SK-N-SH (cell line): ENCODE measurements at regions not wholly inside any gene's neighbourhood (a gene's known extent, or its start where the extent isn't known, plus 50 kb on each side); places are given as distances from the start of the nearest gene placed in this dataset.

Experiments
- CTCF ChIA-PET: fragments of 300-600, 350-600 bp; formaldehyde crosslinking; extraction: SDS; loops from one replicate; lab custom pipeline; 2021; lab: Yijun Ruan, JAX
- POLR2A ChIA-PET: fragments of 350-600 bp; sonication (Branson Sonifier 250); formaldehyde crosslinking; extraction: SDS; loops from one replicate; lab custom pipeline; 2020; ENCODE audit warnings: antibody characterized with exemption, inconsistent platforms; lab: Yijun Ruan, JAX
- DNase-seq: peaks from one replicate; pipeline ENCODE4 v3.0.0; 2012
- H2AFZ ChIP-seq: fragments of 200-600 bp; sonication (generic); 2 replicates; pipeline ENCODE4 v1.8.1; 2016; ENCODE audit warnings: antibody characterized with exemption, mild to moderate bottlenecking, low read depth
- H3F3A ChIP-seq: fragments of 200-600 bp; sonication (generic); replicated peaks from 2 replicates; pipeline ENCODE3; 2016; ENCODE audit warnings: antibody characterized with exemption, mild to moderate bottlenecking; ENCODE audit not compliant: insufficient read depth
- H3K27ac ChIP-seq, 2 experiments: fragments of 200-500 bp in 1 of 2; fragments of 200-600 bp in 1 of 2; sonication (Bioruptor generic) in 1 of 2; sonication (generic), shearing (Covaris generic) in 1 of 2; 2 replicates each; pipeline versions ENCODE4 v1.5.1 to v1.6.1; 2014 to 2016; ENCODE audit warnings: low read depth in 2 of 2, inconsistent platforms in 1 of 2, low read length in 1 of 2, mild to moderate bottlenecking in 1 of 2, mixed read lengths in 1 of 2
- H3K27me3 ChIP-seq: fragments of 200-600 bp; sonication (generic), shearing (Covaris generic); 2 replicates; pipeline ENCODE4 v1.6.1; 2016; ENCODE audit warnings: mixed run types; ENCODE audit not compliant: insufficient read depth
- H3K36me3 ChIP-seq, 2 experiments: fragments of 200-500 bp in 1 of 2; fragments of 200-600 bp in 1 of 2; sonication (Bioruptor generic) in 1 of 2; sonication (generic) in 1 of 2; replicated peaks in 1 of 2; 2 replicates each; pipeline versions ENCODE3 to v1.5.1; 2014 to 2016; ENCODE audit warnings: low read length in 1 of 2, mild to moderate bottlenecking in 1 of 2; ENCODE audit not compliant: insufficient read depth in 2 of 2, control insufficient read depth in 1 of 2
- H3K4me1 ChIP-seq, 2 experiments: fragments of 200-500 bp in 1 of 2; fragments of 200-600 bp in 1 of 2; sonication (Bioruptor generic) in 1 of 2; sonication (generic), shearing (Covaris generic) in 1 of 2; 2 replicates each; pipeline versions ENCODE4 v1.5.1 to v1.6.1; 2014 to 2016; ENCODE audit warnings: low read depth in 1 of 2, low read length in 1 of 2, mixed run types in 1 of 2; ENCODE audit not compliant: insufficient read depth in 2 of 2, control insufficient read depth in 1 of 2
- H3K4me2 ChIP-seq: fragments of 200-600 bp; sonication (generic), shearing (Covaris generic); 2 replicates; pipeline ENCODE4 v1.6.1; 2017; ENCODE audit warnings: mixed run types
- H3K4me3 ChIP-seq, 2 experiments: fragments of 200-500 bp in 1 of 2; fragments of 200-600 bp in 1 of 2; sonication (Bioruptor generic) in 1 of 2; sonication (generic), shearing (Covaris generic) in 1 of 2; 2 replicates each; pipeline versions ENCODE4 v1.5.1 to v1.8.1; 2014 to 2016; ENCODE audit warnings: low read depth in 2 of 2, inconsistent platforms in 1 of 2, low read length in 1 of 2, mild to moderate bottlenecking in 1 of 2, mixed read lengths in 1 of 2, moderate library complexity in 1 of 2
- H3K79me2 ChIP-seq: fragments of 200-600 bp; sonication (generic); 2 replicates; pipeline ENCODE4 v1.8.1; 2017; ENCODE audit warnings: mild to moderate bottlenecking; ENCODE audit not compliant: insufficient read depth
- H3K9ac ChIP-seq: fragments of 200-600 bp; sonication (generic); 2 replicates; pipeline ENCODE4 v1.6.1; 2017; ENCODE audit warnings: mixed run types
- H3K9me2 ChIP-seq: fragments of 200-600 bp; sonication (generic); 2 replicates; pipeline ENCODE4 v1.6.1; 2017; ENCODE audit warnings: mixed run types
- H3K9me3 ChIP-seq: fragments of 200-600 bp; sonication (generic); 2 replicates; pipeline ENCODE4 v1.6.1; 2017; ENCODE audit warnings: mixed run types, mild to moderate bottlenecking, moderate library complexity
- H4K20me1 ChIP-seq: fragments of 200-600 bp; sonication (generic); 2 replicates; pipeline ENCODE4 v1.6.1; 2017; ENCODE audit warnings: mild to moderate bottlenecking, mixed run types; ENCODE audit not compliant: insufficient read depth
- ELF1 ChIP-seq: IDR thresholded peaks from 2 replicates; pipeline ENCODE4 v1.4.0; 2012
- EP300 ChIP-seq, 2 experiments: IDR thresholded peaks; 2 replicates each; pipeline versions ENCODE4 v1.4.0 to v1.6.1; 2012; ENCODE audit warnings: borderline replicate concordance in 1 of 2, low read depth in 1 of 2, low read length in 1 of 2
- FOSL2 ChIP-seq: IDR thresholded peaks from 2 replicates; pipeline ENCODE4 v1.4.0; 2012; ENCODE audit warnings: low read depth, mild to moderate bottlenecking, moderate library complexity, borderline replicate concordance
- GATA2 ChIP-seq: sonication (generic); formaldehyde crosslinking; IDR thresholded peaks from 2 replicates; pipeline ENCODE4 v1.5.0; 2020; ENCODE audit warnings: mild to moderate bottlenecking, missing genetic modification reagents
- MEF2A ChIP-seq: IDR thresholded peaks from 2 replicates; pipeline ENCODE4 v1.4.0; 2012; ENCODE audit warnings: low read depth, borderline replicate concordance
- NRF1 ChIP-seq: IDR thresholded peaks from 2 replicates; pipeline ENCODE4 v1.6.1; 2012; ENCODE audit warnings: low read depth, mild to moderate bottlenecking, low read length
- PBX3 ChIP-seq: IDR thresholded peaks from 2 replicates; pipeline ENCODE4; 2012
- POLR2AphosphoS5 ChIP-seq: IDR thresholded peaks from 2 replicates; pipeline ENCODE4 v1.6.1; 2012; ENCODE audit warnings: low read depth, low read length
- RCOR1 ChIP-seq: fragments of 150-350 bp; IDR thresholded peaks from 2 replicates; pipeline ENCODE4 v1.6.1; 2017; ENCODE audit warnings: antibody characterized with exemption, low read length
- REST ChIP-seq: IDR thresholded peaks from 2 replicates; pipeline ENCODE4 v1.6.1; 2012; ENCODE audit warnings: mild to moderate bottlenecking, low read depth, low read length, moderate library complexity
- RFX5 ChIP-seq: IDR thresholded peaks from 2 replicates; pipeline ENCODE4 v1.6.1; 2012; ENCODE audit warnings: mild to moderate bottlenecking, improper control_type of control experiment, low read length
- SMC3 ChIP-seq: IDR thresholded peaks from 2 replicates; pipeline ENCODE4 v1.6.1; 2012; ENCODE audit warnings: low read depth, low read length, improper control_type of control experiment
- USF1 ChIP-seq: IDR thresholded peaks from 2 replicates; pipeline ENCODE4 v1.4.0; 2012; ENCODE audit warnings: low read depth, borderline replicate concordance
- YY1 ChIP-seq: IDR thresholded peaks from 2 replicates; pipeline ENCODE4 v1.4.0; 2012; ENCODE audit warnings: low read depth, mild to moderate bottlenecking
- WGBS: methylation state at CpG from one replicate; pipeline ENCODE4 v1.1.6; 2017; ENCODE audit warnings: low lambda C conversion rate; 5-methylcytosine and 5-hydroxymethylcytosine counted together
- TF ChIP-seq, protein P1 (sequence below): fragments of 200-600 bp; sonication (generic); IDR thresholded peaks from 2 replicates; pipeline ENCODE4 v1.6.1; 2017; ENCODE audit warnings: antibody characterized with exemption, mild to moderate bottlenecking, moderate library complexity
- TF ChIP-seq, protein P2 (sequence below): IDR thresholded peaks from 2 replicates; pipeline ENCODE4 v1.4.0; 2012; ENCODE audit warnings: low read depth, borderline replicate concordance
- TF ChIP-seq, protein P3 (sequence below): fragments of 150-350 bp; IDR thresholded peaks from 2 replicates; pipeline ENCODE4 v1.6.1; 2017; ENCODE audit warnings: antibody characterized with exemption, low read length, low read depth, borderline replicate concordance

GRCh38 chr10:8393531-8393930, 339.0 kb downstream of the GATA3 start:
- Histone ChIP-seq H3K27ac (no peak overlapping the region), H3K9ac (no peak overlapping the region), H3K9me2 (no peaks in the 10 kb centered on the region), H3F3A (peaks cover 4% of the 10 kb centered on the region), H3K4me1 (peaks cover 0 to 13% of the 10 kb centered on the region in 2 experiments; a peak in 1 of 4 replicates), H3K4me3 (no peak overlapping the region), H3K27me3 (no peaks in the 10 kb centered on the region), H3K4me2 (no peak overlapping the region), H2AFZ (no peak overlapping the region), H4K20me1 (no peaks in the 10 kb centered on the region), H3K36me3 (no peaks in the 10 kb centered on the region), H3K79me2 (no peaks in the 10 kb centered on the region), H3K9me3 (no peaks in the 10 kb centered on the region)
- POLR2A ChIA-PET, result no interaction called here
- no peak for DNase-seq
- TF ChIP-seq RFX5, result no peak
- no peak for TF ChIP-seq FOSL2
- TF ChIP-seq YY1, result no peak
- TF ChIP-seq REST, result no peak
- no peak for TF ChIP-seq USF1
- TF ChIP-seq ELF1, result no peak
- TF ChIP-seq GATA2 (CRISPR knock-in tag), result no peak
- TF ChIP-seq, protein P1, sequence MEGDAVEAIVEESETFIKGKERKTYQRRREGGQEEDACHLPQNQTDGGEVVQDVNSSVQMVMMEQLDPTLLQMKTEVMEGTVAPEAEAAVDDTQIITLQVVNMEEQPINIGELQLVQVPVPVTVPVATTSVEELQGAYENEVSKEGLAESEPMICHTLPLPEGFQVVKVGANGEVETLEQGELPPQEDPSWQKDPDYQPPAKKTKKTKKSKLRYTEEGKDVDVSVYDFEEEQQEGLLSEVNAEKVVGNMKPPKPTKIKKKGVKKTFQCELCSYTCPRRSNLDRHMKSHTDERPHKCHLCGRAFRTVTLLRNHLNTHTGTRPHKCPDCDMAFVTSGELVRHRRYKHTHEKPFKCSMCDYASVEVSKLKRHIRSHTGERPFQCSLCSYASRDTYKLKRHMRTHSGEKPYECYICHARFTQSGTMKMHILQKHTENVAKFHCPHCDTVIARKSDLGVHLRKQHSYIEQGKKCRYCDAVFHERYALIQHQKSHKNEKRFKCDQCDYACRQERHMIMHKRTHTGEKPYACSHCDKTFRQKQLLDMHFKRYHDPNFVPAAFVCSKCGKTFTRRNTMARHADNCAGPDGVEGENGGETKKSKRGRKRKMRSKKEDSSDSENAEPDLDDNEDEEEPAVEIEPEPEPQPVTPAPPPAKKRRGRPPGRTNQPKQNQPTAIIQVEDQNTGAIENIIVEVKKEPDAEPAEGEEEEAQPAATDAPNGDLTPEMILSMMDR, result no peak
- no peak for TF ChIP-seq SMC3
- no peak for TF ChIP-seq EP300 (IDR thresholded peaks at IDR 0.05; ENCODE audit: borderline replicate concordance in 1 of 2, low read depth in 1 of 2, low read length in 1 of 2)
- TF ChIP-seq MEF2A, result no peak
- no peak for TF ChIP-seq NRF1
- no peak for TF ChIP-seq RCOR1
- TF ChIP-seq, protein P2, sequence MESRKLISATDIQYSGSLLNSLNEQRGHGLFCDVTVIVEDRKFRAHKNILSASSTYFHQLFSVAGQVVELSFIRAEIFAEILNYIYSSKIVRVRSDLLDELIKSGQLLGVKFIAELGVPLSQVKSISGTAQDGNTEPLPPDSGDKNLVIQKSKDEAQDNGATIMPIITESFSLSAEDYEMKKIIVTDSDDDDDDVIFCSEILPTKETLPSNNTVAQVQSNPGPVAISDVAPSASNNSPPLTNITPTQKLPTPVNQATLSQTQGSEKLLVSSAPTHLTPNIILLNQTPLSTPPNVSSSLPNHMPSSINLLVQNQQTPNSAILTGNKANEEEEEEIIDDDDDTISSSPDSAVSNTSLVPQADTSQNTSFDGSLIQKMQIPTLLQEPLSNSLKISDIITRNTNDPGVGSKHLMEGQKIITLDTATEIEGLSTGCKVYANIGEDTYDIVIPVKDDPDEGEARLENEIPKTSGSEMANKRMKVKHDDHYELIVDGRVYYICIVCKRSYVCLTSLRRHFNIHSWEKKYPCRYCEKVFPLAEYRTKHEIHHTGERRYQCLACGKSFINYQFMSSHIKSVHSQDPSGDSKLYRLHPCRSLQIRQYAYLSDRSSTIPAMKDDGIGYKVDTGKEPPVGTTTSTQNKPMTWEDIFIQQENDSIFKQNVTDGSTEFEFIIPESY, result no peak
- TF ChIP-seq, protein P3, sequence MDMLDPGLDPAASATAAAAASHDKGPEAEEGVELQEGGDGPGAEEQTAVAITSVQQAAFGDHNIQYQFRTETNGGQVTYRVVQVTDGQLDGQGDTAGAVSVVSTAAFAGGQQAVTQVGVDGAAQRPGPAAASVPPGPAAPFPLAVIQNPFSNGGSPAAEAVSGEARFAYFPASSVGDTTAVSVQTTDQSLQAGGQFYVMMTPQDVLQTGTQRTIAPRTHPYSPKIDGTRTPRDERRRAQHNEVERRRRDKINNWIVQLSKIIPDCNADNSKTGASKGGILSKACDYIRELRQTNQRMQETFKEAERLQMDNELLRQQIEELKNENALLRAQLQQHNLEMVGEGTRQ, result no peak
- no peak for TF ChIP-seq POLR2AphosphoS5
- TF ChIP-seq PBX3, result no peak
- CTCF ChIA-PET, result interaction anchor here (1.1 to 1.5 kb wide), 2 partner anchors 9 to 14 kb away, joined by 4 to 5 read pairs; no protein-coding TSS in a partner anchor
- 80% methylated on average over 2 of the region's 2 CpGs for WGBS
